Fibroblast of lung (primary cell): ENCODE measurements at regions not wholly inside any gene's neighbourhood (a gene's known extent, or its start where the extent isn't known, plus 50 kb on each side); places are given as distances from the start of the nearest gene placed in this dataset.

Source experiments
- EZH2 ChIP-seq: IDR thresholded peaks from 2 replicates; pipeline ENCODE4 v1.5.1; 2012; ENCODE audit warnings: low read length, control low read depth, mild to moderate bottlenecking; ENCODE audit errors: missing control alignments
- TF ChIP-seq, protein P1 (sequence below), 2 donors: IDR thresholded peaks in 1 of 2; conservative IDR thresholded peaks in 1 of 2; 1 replicate in 1 of 2; 2 replicates in 1 of 2; pipeline ENCODE4 v1.5.1; 2011 to 2012; ENCODE audit warnings: low read length in 2 of 2, control low read depth in 1 of 2, inconsistent platforms in 1 of 2, low read depth in 1 of 2, mild to moderate bottlenecking in 1 of 2

DNA sequence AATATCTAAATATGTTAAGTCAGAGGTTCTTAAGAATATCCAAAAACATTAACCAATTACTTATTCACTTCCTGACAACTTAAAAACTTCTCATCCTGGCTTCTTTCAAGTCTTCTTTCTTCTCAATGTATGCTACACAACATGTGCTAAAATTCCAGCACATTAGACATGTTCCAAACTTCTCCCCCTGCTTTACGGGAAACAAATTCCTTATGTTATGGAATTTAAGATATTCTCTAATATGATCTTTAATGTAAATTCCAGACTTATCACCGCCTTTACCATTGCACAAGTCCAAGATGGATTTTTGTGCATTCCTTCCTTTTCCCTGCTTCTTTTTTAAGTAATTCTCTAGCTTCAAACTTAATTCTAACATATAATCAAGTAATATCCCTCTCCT lies 964.5 kb upstream of the CHORDC1 start:
- TF ChIP-seq, protein P1, sequence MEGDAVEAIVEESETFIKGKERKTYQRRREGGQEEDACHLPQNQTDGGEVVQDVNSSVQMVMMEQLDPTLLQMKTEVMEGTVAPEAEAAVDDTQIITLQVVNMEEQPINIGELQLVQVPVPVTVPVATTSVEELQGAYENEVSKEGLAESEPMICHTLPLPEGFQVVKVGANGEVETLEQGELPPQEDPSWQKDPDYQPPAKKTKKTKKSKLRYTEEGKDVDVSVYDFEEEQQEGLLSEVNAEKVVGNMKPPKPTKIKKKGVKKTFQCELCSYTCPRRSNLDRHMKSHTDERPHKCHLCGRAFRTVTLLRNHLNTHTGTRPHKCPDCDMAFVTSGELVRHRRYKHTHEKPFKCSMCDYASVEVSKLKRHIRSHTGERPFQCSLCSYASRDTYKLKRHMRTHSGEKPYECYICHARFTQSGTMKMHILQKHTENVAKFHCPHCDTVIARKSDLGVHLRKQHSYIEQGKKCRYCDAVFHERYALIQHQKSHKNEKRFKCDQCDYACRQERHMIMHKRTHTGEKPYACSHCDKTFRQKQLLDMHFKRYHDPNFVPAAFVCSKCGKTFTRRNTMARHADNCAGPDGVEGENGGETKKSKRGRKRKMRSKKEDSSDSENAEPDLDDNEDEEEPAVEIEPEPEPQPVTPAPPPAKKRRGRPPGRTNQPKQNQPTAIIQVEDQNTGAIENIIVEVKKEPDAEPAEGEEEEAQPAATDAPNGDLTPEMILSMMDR (conservative IDR thresholded peaks at IDR 0.05 in 1 of 2, IDR thresholded peaks at IDR 0.05 in 1 of 2; ENCODE audit: low read depth in 1 of 2, low read length in 2 of 2): no peak
- no peak for TF ChIP-seq EZH2
